ENCODE measurements at regions not wholly inside any gene's neighbourhood (a gene's known extent, or its start where the extent isn't known, plus 50 kb on each side); places are given as distances from the start of the nearest gene placed in this dataset.
"Not testable (repeated sequence)": the region's sequence is repeated elsewhere in the genome, so short reads cannot be mapped to it uniquely, and the experiment has no call there.

DNA sequence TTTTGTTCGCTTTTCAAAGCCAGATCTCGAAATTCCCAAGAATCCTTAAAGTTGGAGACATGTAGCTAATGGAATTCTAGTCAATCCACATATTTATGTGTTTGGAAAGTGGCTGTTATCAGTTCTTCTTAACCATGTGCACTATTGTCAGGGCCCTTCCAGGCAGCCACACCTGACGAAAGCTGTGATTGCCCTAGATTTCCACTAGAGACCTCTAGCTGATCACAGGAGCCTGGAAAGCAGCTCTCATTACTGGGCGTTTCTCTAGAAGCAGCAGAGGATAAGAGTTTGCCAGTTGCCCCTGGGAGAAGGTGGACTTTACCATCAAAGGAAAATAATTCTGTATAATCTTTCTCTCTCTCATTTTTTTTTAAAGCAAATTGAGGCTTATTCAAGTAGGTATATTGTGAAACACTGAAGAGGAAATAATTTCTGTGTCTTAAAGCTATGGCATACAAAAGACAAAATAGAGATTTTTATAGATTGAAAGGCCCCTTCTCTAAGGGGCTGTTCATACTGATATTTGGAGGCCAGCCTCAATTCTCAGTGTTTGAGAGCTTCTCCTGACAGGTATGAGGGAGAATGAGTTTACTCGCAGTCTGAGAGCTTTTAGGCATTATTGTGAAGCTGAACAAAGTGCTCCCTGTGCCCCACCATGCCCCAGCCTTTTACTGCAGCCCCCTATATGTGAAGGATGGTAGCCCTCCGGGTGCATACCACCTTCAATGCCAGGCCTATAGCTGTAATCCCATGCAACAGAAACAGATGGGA is 405.4 kb upstream of the ACTBL2 start:
- DNase-seq (ENCODE audit: low read depth) (peak; percentile 75), FAIRE-seq (no peak)
- Histone ChIP-seq H3K4me3 (ENCODE audit: low read depth, low read length) (no peak overlapping the region), H3K27me3 (ENCODE audit: control insufficient read depth, insufficient read depth, low read length) (no peaks in the 10 kb centered on the region), H3K36me3 (ENCODE audit: control insufficient read depth, insufficient read depth, low read length) (no peaks in the 10 kb centered on the region)
- TF ChIP-seq, protein P1, sequence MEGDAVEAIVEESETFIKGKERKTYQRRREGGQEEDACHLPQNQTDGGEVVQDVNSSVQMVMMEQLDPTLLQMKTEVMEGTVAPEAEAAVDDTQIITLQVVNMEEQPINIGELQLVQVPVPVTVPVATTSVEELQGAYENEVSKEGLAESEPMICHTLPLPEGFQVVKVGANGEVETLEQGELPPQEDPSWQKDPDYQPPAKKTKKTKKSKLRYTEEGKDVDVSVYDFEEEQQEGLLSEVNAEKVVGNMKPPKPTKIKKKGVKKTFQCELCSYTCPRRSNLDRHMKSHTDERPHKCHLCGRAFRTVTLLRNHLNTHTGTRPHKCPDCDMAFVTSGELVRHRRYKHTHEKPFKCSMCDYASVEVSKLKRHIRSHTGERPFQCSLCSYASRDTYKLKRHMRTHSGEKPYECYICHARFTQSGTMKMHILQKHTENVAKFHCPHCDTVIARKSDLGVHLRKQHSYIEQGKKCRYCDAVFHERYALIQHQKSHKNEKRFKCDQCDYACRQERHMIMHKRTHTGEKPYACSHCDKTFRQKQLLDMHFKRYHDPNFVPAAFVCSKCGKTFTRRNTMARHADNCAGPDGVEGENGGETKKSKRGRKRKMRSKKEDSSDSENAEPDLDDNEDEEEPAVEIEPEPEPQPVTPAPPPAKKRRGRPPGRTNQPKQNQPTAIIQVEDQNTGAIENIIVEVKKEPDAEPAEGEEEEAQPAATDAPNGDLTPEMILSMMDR (IDR thresholded peaks at IDR 0.05; ENCODE audit: insufficient read depth, low read length, severe bottlenecking): peak; percentile 78

DNA sequence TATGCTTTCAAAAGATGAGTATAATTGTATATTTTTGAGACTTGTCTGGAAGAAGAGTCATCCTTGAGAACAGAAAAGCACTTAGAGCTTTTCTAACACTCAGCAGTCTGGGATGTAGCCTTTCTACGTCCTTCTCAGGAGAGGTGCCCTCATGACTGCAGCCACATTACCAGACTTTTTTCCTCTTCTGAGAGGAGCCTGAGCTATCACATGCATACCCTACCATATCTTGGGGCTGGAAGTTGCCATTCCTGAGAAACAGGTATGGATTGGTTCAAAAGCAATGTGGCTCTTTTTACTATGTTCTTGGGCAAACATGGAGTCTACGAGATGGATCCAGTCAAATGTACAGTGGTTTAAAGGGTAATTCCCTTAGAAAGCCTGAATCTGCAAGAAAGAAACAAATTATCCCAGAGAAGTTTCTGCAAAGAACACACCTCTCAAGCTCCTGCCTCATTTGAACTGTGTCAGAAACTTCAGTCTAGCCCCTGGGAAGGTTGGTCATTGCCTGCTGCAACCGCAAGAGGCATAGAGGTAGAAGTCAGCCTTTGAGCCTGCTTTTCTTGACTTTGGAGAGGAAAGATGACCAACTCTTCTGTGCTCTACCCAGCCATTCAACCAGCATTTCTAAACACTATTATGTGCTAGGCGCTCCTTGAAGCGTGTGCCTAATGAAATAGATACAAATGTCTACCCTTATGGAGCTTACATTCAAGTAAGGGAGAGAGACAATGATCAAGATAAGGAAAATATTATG is 401.9 kb upstream of the ACTBL2 start:
- TF ChIP-seq, protein P1 (IDR thresholded peaks at IDR 0.05; ENCODE audit: insufficient read depth, low read length, severe bottlenecking): no peak
- Histone ChIP-seq H3K36me3 (ENCODE audit: control insufficient read depth, insufficient read depth, low read length) (no peaks in the 10 kb centered on the region), H3K4me3 (ENCODE audit: low read depth, low read length) (no peak overlapping the region), H3K27me3 (ENCODE audit: control insufficient read depth, insufficient read depth, low read length) (no peaks in the 10 kb centered on the region)
- FAIRE-seq (no peak), DNase-seq (ENCODE audit: low read depth) (no peak)

GRCh38 chr5:57880216-57880615 is 397.6 kb upstream of the ACTBL2 start:
- H3K4me3 ChIP-seq (ENCODE audit: low read depth, low read length): no peak overlapping the region
- no peaks in the 10 kb centered on the region for H3K27me3 ChIP-seq (ENCODE audit: control insufficient read depth, insufficient read depth, low read length)
- no peaks in the 10 kb centered on the region for H3K36me3 ChIP-seq (ENCODE audit: control insufficient read depth, insufficient read depth, low read length)
- DNase-seq (ENCODE audit: low read depth): no peak
- TF ChIP-seq, protein P1 (IDR thresholded peaks at IDR 0.05; ENCODE audit: insufficient read depth, low read length, severe bottlenecking): no peak
- FAIRE-seq: no peak

DNA sequence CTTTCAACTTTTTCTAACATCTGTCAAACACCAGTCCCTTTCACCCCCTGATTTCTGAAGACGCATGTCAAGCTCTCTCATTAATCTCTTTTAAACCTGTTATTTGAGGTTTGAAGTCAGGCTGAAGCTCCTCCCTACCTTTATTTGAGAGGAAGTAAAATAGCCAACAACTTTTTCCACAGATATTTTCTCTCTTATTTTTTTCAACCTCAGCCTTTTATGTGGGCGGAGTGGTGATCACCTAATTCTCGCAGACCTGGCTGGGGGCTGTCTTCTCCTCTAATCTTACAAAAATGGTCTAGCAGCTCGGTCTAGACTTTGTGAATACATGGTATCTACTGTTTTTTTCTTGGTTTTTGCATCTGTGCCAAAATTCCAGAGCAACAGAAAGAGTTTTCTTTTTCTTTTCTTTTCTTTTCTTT is 395.7 kb upstream of the ACTBL2 start:
- FAIRE-seq: no peak
- TF ChIP-seq, protein P1 (IDR thresholded peaks at IDR 0.05; ENCODE audit: insufficient read depth, low read length, severe bottlenecking): no peak

DNA sequence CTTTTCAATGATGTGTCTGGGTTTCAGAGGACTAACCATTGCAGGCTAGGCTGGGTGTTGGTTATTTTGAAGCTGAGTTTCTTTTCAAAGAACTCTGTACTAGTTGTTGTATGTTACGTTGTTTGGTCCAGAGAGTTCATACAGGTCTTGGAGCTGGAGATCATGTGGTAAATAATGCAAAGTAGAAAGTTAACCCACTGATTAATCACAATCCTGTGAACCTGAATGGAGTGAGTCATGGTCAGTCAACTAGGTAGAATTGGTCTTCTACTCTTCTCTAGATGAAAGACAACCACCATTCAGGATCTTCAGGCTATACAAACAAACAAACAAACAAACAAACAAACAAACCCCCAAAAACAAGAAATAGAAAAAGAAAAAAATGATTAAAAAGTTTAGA is 388.9 kb upstream of the ACTBL2 start:
- no peaks in the 10 kb centered on the region for H3K27me3 ChIP-seq (ENCODE audit: control insufficient read depth, insufficient read depth, low read length)
- DNase-seq (ENCODE audit: low read depth) (peak; percentile 65), FAIRE-seq (no peak)
- TF ChIP-seq, protein P1 (IDR thresholded peaks at IDR 0.05; ENCODE audit: insufficient read depth, low read length, severe bottlenecking): no peak
- H3K4me3 ChIP-seq (ENCODE audit: low read depth, low read length): no peak overlapping the region
- no peaks in the 10 kb centered on the region for H3K36me3 ChIP-seq (ENCODE audit: control insufficient read depth, insufficient read depth, low read length)

More for the DNA sequence above, 395.7 kb upstream of the ACTBL2 start:
- Histone ChIP-seq H3K4me3 (ENCODE audit: low read depth, low read length) (no peak overlapping the region), H3K27me3 (ENCODE audit: control insufficient read depth, insufficient read depth, low read length) (no peaks in the 10 kb centered on the region), H3K36me3 (ENCODE audit: control insufficient read depth, insufficient read depth, low read length) (no peaks in the 10 kb centered on the region)
- DNase-seq (ENCODE audit: low read depth): no peak

DNA sequence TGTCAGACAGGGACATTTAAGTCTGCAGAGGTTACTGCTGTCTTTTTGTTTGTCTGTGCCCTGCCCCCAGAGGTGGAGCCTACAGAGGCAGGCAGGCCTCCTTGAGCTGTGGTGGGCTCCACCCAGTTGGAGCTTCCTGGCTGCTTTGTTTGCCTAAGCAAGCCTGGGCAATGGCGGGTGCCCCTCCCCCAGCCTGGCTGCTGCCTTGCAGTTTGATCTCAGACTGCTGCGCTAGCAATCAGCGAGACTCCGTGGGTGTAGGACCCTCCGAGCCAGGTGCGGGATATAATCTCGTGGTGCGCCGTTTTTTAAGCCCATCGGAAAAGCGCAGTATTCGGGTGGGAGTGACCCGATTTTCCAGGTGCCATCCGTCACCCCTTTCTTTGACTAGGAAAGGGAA is 387.7 kb upstream of the ACTBL2 start:
- not testable (repeated sequence) for FAIRE-seq; DNase-seq (ENCODE audit: low read depth)

More for the DNA sequence above, 387.7 kb upstream of the ACTBL2 start:
- H3K36me3 ChIP-seq (ENCODE audit: control insufficient read depth, insufficient read depth, low read length); H3K27me3 ChIP-seq (ENCODE audit: control insufficient read depth, insufficient read depth, low read length); H3K4me3 ChIP-seq (ENCODE audit: low read depth, low read length): not testable (repeated sequence)
